ENCODE measurements at regions not wholly inside any gene's neighbourhood (a gene's known extent, or its start where the extent isn't known, plus 50 kb on each side); places are given as distances from the start of the nearest gene placed in this dataset.
A peak's percentile ranks its signal among the peaks of the same experiment; 100 is the strongest.

DNA sequence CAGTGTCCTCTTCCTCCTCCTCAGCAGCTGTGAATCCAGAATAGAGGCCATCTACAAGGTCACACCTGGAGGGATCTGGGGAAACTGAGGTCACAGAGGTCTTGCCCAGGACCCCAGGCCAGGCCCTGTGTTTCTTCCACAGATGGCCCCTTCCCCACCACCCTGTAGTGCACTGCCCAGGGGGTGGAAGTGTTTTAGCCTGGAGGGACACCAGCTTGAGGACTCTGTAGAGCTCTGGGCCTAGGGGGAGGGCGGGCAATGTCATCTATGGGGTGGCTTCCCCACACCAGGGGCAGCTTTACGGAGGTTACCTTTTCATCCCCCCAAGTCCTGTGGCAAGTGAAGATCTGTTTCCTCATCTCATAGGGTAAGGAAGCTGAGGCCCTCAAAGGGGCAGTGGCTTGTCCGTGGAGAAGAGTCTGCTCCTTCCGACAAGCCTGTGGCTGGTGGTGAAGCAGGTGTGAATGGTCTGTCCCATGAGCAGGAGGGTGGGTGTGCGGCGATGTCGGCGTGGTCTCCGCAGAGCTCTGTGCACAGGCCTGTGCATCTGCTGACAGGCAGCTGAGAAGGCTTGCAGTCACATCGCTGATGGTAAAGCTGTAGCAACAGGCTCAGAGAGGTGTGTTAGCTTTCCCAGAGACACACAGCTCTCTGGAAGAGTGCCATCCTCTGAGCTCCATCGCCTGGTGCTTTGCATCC is 74.1 kb upstream of the WNT7B start:
- H3K4me3 ChIP-seq (ENCODE audit: low read depth, low read length) = no peak overlapping the region
- DNase-seq (ENCODE audit: low read depth) = no peak
- TF ChIP-seq, protein P1, sequence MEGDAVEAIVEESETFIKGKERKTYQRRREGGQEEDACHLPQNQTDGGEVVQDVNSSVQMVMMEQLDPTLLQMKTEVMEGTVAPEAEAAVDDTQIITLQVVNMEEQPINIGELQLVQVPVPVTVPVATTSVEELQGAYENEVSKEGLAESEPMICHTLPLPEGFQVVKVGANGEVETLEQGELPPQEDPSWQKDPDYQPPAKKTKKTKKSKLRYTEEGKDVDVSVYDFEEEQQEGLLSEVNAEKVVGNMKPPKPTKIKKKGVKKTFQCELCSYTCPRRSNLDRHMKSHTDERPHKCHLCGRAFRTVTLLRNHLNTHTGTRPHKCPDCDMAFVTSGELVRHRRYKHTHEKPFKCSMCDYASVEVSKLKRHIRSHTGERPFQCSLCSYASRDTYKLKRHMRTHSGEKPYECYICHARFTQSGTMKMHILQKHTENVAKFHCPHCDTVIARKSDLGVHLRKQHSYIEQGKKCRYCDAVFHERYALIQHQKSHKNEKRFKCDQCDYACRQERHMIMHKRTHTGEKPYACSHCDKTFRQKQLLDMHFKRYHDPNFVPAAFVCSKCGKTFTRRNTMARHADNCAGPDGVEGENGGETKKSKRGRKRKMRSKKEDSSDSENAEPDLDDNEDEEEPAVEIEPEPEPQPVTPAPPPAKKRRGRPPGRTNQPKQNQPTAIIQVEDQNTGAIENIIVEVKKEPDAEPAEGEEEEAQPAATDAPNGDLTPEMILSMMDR (IDR thresholded peaks at IDR 0.05; ENCODE audit: control insufficient read depth, extremely low read depth, insufficient read depth) = no peak

DNA sequence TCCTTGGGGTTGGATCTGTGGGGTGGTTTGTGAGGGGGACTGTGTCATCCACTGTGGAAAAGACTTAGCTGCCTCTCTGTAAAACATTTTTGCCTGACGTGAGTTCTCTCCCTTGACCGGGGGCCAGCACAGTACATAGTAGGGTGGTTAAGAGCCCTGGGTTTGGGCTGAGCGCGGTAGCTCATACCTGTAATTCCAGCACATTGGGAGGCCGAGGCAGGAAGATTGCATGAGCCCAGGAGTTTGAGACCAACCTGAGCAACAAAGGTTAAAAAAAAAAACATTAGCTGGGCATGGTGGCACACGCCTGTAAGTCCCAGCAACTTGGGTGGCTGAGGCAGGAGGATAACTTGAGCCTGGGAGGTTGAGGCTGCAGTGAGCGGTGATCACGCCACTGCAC is 74.7 kb upstream of the WNT7B start:
- DNase-seq (ENCODE audit: low read depth) = no peak
- TF ChIP-seq, protein P1 (IDR thresholded peaks at IDR 0.05; ENCODE audit: control insufficient read depth, extremely low read depth, insufficient read depth) = no peak

DNA sequence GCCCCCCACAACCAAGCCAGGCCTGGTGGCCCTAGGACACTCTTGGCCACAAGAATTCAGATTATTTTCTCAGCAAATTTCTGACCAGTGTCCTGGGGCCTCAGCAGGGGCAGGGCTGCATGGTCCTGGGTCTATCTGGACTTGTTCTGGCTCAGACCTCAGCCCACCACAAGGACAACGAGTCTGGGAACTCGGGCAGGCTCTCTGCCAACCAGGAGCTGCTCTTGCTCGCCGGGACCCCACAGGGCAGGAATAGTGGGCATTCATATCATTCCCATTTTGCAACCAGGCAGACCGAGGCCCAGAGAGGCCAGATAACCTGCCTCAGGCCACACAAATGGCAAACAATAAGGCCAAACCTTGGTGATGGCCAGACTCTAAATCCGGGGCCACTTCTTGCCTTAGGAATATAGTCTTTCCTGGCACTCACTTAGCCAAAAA is 75.4 kb upstream of the WNT7B start:
- peak overlapping the region; percentile 59 for H3K4me3 ChIP-seq (ENCODE audit: low read depth, low read length)
- TF ChIP-seq, protein P1 (IDR thresholded peaks at IDR 0.05; ENCODE audit: control insufficient read depth, extremely low read depth, insufficient read depth) = no peak
- DNase-seq (ENCODE audit: low read depth) = no peak

More for the DNA sequence above, 74.7 kb upstream of the WNT7B start:
- peak overlapping the region; percentile 59; the same call in 1 of the 2 replicates for H3K4me3 ChIP-seq (ENCODE audit: low read depth, low read length)

DNA sequence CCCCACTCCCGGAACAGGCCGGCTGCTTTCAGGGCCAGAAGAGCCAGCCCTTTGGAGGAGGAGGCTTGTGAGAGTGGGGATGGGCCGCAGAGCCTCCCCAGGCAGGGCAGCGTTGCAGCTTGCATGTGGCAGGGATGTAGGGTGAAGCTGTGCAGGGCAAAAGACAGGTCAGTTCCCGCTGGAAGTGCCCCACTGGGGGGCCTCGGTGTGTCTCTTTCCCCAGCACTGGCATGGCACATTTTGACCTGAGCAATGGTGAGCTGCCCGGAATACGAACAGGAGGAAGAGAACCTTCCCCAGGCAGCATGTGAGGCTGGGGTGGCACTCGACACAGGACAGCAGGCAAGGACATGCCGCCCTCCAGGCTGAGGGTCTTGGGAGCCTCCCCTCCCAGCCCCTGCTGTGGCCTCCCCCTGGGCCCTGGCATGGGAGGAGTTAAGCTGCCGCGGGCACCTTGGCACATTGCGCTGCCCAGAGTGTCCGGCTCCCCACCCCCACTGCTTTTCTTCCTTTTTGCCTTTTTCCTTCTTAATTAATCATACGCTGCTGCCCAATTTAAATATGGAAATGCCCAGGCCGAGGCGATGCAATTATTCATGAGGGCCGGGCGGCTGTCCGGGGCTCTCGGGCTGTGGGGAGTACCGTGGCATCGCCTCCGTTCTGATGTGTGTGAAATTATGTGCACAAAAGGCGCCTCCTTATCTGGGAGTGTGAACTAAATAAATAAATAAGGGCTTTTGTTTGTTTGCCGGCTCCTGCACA is 76.0 kb upstream of the WNT7B start:
- DNase-seq (ENCODE audit: low read depth) = no peak
- TF ChIP-seq, protein P1 (IDR thresholded peaks at IDR 0.05; ENCODE audit: control insufficient read depth, extremely low read depth, insufficient read depth) = no peak
- peak overlapping the region; percentile 59 for H3K4me3 ChIP-seq (ENCODE audit: low read depth, low read length)

DNA sequence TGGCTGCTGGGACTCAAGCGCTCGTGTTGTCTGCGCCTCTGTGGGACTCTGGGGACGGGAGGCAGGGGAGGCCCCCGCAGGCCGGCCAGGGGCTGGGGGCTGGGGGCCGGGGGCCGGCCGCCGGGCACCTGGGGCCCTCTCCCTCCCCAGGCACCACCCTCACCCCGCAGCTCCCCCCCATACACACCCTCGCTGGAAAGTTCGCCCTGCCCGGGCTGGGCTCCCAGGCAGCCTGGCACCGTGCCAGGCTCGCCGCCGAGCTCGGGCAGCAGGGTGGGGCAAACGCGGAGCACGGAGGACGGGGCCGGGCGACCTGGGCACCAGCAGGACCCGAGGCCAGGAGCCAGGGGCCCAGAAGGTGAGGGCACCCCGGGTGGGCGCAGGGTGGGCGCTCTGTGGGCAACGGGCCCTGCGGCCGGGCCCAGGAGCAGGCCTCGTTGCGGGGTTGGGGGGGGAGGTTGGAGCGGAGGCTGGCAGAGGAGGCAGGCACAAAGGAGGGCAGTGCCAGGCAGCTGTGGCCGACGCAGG is 76.7 kb upstream of the WNT7B start:
- H3K4me3 ChIP-seq (ENCODE audit: low read depth, low read length) = peak overlapping the region; percentile 59
- DNase-seq (ENCODE audit: low read depth) = no peak
- TF ChIP-seq, protein P1 (IDR thresholded peaks at IDR 0.05; ENCODE audit: control insufficient read depth, extremely low read depth, insufficient read depth) = no peak

DNA sequence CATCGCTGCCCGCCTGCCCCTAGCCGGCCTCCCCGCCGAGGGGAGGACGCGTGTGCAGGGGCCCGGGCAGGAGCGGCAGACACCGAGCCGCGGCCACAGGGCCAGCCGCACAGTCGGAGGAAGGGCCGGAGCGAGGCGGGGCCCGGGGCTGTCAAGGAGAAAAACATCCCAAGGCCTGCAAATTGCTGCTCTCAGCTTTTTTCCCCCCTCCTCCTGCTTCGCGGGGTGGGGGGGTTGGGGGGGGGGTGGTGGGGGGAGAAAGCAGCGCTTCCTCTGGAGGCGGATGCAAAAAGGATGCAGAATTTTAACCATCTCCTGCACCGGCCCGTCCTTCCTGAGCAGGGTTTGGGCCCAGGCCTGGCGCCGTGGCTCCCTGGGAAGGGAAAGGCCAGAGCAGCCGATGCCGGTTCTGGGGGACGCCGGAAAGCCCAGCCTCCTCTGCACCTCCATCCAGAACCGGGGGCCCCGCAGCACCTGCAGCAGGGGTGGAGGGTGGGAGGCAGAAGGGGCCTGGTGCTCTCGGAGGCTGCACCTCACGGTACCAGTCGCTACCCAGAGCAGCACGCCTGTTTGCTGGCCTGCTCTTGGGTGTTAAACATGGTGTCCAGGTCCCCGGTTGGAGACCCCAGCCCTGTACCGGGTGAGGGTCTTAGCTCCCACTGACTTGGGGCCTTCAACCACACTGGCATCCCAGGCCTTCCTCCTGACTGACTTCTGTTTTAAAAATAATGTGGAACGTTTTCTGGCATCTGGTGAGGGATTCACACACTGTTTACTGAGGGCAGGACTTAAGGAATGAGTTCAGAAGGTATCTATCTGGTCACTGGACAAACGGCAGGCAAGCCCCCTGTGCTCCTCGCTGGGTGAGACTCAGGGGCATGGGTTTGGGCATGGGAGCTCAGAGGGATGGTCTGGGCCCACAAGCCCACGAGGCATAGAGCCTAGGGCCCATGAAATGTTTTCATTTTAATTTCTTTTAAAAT is 77.4 kb upstream of the WNT7B start:
- H3K4me3 ChIP-seq (ENCODE audit: low read depth, low read length) = peak overlapping the region; percentile 59
- TF ChIP-seq, protein P1 (IDR thresholded peaks at IDR 0.05; ENCODE audit: control insufficient read depth, extremely low read depth, insufficient read depth) = no peak
- no peak for DNase-seq (ENCODE audit: low read depth)
